HG03457 (cell line): ENCODE measurements at regions not wholly inside any gene's neighbourhood (a gene's known extent, or its start where the extent isn't known, plus 50 kb on each side); places are given as distances from the start of the nearest gene placed in this dataset.

ENCODE experiments used
- ATAC-seq: cut with Tn5 transposase; IDR thresholded peaks from one replicate; pipeline ENCODE4 v1.9.1; 2021; ENCODE audit warnings: moderate number of reproducible peaks; ENCODE audit not compliant: unreplicated experiment

- ATAC-seq = no peak
Observed at GRCh38 chr3:22208844-22209243, 457.8 kb upstream of the ZNF385D start.

DNA sequence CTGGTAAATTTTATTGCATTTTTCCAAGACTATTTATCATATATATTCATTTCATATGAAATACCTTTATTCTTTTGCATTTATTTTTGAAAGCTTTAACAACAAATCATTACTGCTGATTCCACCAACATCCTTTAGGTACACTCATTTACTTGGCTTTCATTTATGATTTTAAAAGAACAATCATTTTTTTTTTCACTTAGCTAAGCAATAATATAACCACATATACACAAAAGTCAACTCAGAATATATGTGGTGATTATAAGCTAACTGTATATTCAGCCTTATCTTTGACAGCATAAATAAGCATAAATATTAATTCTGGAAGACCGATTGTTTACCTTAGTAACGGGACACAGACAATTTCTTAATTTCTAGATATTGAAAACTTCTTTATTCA lies 458.6 kb upstream of the ZNF385D start:
- ATAC-seq = no peak

GRCh38 chr3:22210693-22211092 lies 459.7 kb upstream of the ZNF385D start:
- no peak for ATAC-seq

DNA sequence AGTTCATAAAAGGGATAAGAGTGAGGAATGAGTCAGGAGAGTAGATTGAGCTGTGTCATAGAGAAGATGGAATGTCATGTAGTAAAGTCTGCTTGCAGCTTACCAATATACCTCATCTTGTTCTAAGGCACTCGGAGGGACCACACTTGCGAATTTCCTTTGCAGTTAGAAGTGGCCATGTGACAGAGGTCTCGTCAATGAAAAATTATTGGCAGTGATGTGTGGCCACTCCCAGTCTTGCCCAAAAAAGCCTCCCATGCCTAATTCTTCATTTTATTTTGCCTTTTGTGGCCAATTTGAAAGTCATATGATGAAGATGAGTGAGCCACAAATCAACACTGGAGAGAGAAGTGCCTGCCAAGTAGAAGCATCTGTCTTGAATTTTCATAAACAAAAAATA lies 465.6 kb upstream of the ZNF385D start:
- no peak for ATAC-seq

DNA sequence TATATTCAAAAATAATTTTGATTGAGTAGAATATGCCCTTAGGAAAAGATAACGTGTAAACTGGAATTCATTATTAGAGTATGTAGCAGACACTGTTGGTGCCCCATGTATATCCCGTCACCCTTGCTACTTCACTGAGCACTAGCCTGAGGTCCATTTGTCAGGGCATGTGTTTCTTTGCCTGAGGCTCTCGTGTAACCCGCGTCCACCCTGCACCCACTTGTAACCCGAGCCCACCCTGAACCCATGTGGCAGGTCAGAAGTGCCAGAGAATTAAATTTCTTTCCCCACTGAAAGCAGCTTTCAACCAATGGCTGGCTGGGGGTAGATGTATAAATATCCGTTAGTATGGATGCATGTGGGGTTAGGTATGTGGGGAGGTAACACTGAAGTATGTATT lies 474.2 kb upstream of the ZNF385D start:
- no peak for ATAC-seq

DNA sequence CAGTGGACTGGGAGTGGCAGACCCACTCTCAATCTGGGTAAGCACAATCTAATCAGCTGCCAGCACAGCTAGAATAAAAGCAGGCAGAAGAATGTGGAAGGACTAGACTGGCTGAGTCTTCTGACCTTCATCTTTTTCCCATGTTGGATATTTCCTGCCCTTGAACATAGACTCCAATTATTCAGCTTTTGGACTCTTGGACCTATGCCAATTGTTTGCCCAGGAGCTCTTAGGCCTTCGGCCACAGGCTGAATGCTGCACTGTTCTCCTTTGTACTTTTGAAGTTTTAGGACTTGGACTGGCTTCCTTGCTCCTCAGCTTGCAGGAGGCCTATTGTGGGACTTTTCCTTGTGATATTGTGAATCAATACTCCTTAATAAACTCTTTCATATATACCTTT lies 477.7 kb upstream of the ZNF385D start:
- no peak for ATAC-seq

DNA sequence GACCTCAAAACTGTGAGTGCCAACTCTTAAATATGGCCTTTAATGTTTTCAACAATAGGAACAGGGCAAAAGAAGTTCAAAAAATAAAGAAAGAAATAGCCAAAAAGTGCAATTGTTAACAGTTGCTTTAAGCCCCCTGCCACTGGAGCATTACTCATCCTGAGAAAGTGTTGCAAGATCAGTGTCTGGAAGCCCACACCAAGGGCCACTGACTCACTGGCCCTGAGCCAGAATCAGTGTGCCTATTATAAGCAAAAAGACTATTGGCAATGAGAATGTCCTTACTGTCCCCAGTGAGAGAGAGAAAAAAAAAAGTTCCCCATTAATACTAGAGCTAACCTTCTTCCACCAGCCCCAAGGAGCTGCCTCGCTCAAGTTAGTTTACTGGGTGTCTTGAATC lies 480.1 kb upstream of the ZNF385D start:
- ATAC-seq = no peak

DNA sequence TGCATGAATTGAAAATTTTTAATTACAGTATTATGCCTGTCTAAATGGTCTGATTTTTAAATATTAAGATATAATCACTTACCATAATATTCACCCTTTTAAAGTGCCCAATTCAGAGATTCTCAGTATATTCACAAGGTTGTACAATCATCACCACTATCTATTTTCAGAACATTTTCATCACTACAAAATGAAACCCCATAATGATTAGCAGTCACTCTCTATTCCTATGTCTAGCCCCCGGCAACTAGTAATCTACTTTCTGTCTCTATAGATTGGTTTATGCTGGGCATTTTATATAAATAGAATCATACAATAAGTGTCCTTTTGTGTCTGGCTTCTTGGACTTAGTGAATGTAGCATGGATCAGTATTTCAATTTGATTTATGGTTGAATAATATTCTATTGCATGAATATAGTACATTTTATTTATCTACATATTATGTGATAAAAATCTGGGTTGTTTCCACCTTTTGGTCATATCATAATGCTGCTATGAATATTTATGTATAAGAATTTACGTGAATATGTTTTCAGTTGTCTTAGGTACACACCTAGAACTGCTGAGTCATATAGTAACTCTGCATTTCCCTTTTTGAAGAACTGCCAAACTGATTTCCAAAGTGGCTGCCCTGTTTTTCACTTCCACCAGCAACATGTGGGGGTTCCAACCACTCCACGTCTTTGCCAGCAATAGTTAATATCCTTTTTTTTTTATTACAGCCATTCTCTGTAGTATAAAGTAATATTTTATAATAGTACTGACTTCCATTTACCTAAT lies 485.7 kb upstream of the ZNF385D start:
- no peak for ATAC-seq

DNA sequence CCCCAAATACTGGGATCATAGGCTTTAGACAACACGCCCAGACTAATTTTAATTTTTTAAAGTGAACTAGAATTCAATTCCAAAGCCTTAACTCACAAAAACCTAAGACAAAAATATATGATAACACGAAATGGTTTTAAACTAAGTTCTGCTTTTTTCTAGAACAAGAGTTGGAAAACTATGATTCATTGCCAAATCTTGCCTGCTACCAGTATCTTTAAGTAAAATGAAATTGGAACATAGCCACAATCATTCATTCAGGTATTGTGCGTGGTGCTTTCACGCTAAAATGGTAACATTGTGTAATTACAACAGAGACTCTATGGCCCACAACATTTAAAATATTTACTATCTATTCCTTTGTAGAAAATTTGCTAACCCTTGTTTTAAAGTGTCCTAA lies 488.0 kb upstream of the ZNF385D start:
- ATAC-seq = no peak

GRCh38 chr3:22241110-22241509 lies 490.1 kb upstream of the ZNF385D start:
- no peak for ATAC-seq

DNA sequence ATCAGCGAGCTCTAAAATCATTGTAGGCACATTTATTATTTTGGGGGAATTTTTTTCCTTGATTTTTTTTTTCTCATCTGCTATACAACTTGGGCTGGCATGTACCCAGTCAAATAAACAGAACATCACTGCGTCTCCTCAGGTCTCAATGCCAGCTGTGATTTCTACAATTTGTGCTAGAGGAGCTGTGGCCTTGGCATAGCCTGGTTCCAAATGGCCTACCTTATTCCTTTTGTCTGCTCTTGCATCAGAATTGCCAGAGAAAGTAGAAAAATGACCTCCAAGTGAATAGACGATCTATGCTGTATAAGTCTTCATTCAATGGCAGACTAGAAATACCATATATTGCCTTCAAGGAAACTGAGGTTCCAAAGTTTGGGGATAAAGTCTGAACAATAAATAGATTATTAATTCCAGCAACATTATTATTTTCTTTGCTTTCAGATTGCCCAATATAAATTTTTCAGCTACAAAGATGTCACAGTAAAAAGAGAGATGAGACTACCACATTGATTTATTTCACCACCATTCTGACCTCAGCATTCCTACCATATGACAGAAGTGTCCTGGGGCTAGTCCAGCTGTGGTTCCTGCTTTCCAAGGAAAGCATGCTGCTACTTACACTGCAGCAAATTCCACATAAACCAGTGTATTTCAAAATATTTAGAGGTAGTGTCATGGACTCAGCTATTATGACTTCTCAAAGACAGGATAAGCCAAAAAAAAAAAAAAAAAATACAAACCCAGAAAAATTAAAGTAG lies 493.9 kb upstream of the ZNF385D start:
- no peak for ATAC-seq

- ATAC-seq = no peak
Observed at GRCh38 chr3:22245811-22246583, 495.0 kb upstream of the ZNF385D start.

GRCh38 chr3:22249658-22250057 lies 498.6 kb upstream of the ZNF385D start:
- ATAC-seq = no peak

- ATAC-seq = no peak
Observed at GRCh38 chr3:22257252-22257651, 506.2 kb upstream of the ZNF385D start.

GRCh38 chr3:22262386-22262785 lies 511.4 kb upstream of the ZNF385D start:
- no peak for ATAC-seq

DNA sequence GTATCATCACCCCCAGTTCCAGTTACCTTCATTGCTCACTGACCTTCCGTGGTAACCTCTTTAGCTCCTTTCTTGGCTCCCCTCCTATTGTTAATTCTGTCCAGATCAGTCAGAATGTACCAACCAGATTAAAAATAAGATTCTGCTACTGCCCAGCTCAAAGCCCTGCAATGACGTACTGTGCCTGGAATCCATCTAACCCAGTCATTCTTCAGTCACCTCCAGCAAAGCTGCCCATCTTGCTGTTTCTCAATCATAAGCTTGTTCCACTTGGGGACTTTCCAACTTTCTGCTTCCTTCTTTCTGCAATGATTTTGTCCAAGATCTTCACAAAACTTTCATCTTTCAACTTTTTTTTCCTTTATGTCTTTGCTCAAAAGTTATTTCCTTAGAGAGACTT lies 512.0 kb upstream of the ZNF385D start:
- no peak for ATAC-seq

- ATAC-seq = no peak
Observed at GRCh38 chr3:22265403-22265802, 514.4 kb upstream of the ZNF385D start.

DNA sequence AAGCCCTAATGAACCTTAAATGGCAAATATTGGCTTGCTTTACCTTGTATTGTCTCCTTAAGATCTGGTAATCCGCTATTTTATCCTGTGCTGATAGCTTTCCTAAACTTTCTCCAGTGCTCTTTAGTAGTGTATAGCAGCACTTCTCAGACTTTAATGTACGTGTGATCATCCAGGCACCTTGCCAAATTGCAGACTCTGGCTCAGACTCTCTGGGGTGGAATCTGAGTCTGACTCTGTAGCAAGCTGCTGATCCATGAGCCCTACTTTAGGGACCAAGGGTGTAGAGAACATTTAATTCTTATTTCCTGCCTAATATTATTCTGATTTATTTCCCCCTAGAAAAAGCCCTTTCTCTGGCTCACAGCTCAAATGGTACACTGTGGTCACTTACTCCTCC lies 518.8 kb upstream of the ZNF385D start:
- no peak for ATAC-seq

- ATAC-seq = no peak
Observed at GRCh38 chr3:22276351-22276750, 525.3 kb upstream of the ZNF385D start.

- no peak for ATAC-seq
Observed at GRCh38 chr3:22284559-22284958, 533.5 kb upstream of the ZNF385D start.

GRCh38 chr3:22288756-22289155 lies 537.7 kb upstream of the ZNF385D start:
- ATAC-seq = no peak

- no peak for ATAC-seq
Observed at GRCh38 chr3:22292681-22293080, 541.7 kb upstream of the ZNF385D start.
